OCI-LY7 (cell line): ENCODE measurements at regions not wholly inside any gene's neighbourhood (a gene's known extent, or its start where the extent isn't known, plus 50 kb on each side); places are given as distances from the start of the nearest gene placed in this dataset.

Experiments
- EZH2phosphoT487 ChIP-seq: fragments of 200-600 bp; sonication (generic); IDR thresholded peaks from 2 replicates; pipeline ENCODE4 v1.6.1; 2018; ENCODE audit warnings: low read depth, borderline replicate concordance, mild to moderate bottlenecking, mixed run types, antibody characterized with exemption, low read length, moderate library complexity, mixed read lengths
- TF ChIP-seq, protein P1 (sequence below): fragments of 200-600 bp; sonication (generic); conservative IDR thresholded peaks from 2 replicates; pipeline ENCODE4 v1.5.1; 2014; ENCODE audit warnings: mild to moderate bottlenecking, antibody characterized with exemption, low read length, moderate library complexity, mixed read lengths

DNA sequence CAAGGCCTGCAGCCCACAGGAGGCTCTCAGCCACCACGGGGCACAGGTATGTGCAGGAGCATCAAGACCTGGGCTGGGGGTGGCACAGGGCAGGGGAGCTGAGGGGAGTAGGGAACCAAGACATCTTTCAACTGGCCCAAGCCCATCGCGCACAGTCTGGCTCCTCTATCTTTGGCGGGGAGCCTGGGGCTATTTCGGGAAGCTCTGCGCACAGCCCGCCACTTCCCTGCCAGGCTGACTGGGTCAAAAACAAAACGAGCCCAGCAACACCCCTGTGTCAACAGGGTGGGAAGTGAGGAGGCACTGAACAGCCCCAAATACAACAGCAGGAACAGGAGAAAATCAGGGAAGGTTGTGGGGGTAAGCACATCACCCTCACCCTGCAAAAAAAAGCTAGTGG lies 83.9 kb downstream of the ARL6IP4 start:
- TF ChIP-seq, protein P1, sequence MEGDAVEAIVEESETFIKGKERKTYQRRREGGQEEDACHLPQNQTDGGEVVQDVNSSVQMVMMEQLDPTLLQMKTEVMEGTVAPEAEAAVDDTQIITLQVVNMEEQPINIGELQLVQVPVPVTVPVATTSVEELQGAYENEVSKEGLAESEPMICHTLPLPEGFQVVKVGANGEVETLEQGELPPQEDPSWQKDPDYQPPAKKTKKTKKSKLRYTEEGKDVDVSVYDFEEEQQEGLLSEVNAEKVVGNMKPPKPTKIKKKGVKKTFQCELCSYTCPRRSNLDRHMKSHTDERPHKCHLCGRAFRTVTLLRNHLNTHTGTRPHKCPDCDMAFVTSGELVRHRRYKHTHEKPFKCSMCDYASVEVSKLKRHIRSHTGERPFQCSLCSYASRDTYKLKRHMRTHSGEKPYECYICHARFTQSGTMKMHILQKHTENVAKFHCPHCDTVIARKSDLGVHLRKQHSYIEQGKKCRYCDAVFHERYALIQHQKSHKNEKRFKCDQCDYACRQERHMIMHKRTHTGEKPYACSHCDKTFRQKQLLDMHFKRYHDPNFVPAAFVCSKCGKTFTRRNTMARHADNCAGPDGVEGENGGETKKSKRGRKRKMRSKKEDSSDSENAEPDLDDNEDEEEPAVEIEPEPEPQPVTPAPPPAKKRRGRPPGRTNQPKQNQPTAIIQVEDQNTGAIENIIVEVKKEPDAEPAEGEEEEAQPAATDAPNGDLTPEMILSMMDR: no peak
- TF ChIP-seq EZH2phosphoT487: no peak
